Panc1 (cell line): ENCODE measurements at regions not wholly inside any gene's neighbourhood (a gene's known extent, or its start where the extent isn't known, plus 50 kb on each side); places are given as distances from the start of the nearest gene placed in this dataset.

ENCODE experiments used
- ATAC-seq: fragments of 200-7000 bp; cut with Tn5 transposase; 2 replicates; pipeline ENCODE4 v1.9.1; 2020; ENCODE audit warnings: mild to moderate bottlenecking, moderate library complexity
- BruUV-seq: library from RNA; stranded (reverse); fragments of 400-500 nt; replicated peaks from 2 replicates; lab custom pipeline; 2021; lab: Mats Ljungman, UMichigan
- CTCF ChIA-PET: fragments of 300-600 bp; sonication (Branson Sonifier 250); formaldehyde crosslinking; loops from one replicate; lab custom pipeline; 2022; ENCODE audit warnings: antibody characterized with exemption; lab: Charles Lee
- POLR2A ChIA-PET: fragments of 300-600 bp; sonication (Branson Sonifier 250); formaldehyde crosslinking; loops from one replicate; lab custom pipeline; 2022; ENCODE audit warnings: antibody characterized with exemption; lab: Charles Lee
- DNase-seq: peaks from one replicate; pipeline ENCODE4 v3.0.0-alpha.2; 2010; ENCODE audit warnings: low read depth, low spot score
- H3K27ac ChIP-seq: 2 replicates; pipeline ENCODE4 v1.5.1; 2011; ENCODE audit warnings: mild to moderate bottlenecking, low read length, inconsistent platforms
- H3K27me3 ChIP-seq: fragments of 200-500 bp; sonication (Bioruptor generic); 2 replicates; pipeline ENCODE4 v1.6.0; 2014; ENCODE audit warnings: low read length, inconsistent platforms; ENCODE audit not compliant: control insufficient read depth, insufficient read depth
- H3K36me3 ChIP-seq: fragments of 200-500 bp; sonication (Bioruptor generic); 2 replicates; pipeline ENCODE4 v1.5.1; 2014; ENCODE audit warnings: inconsistent platforms, mild to moderate bottlenecking, low read length, moderate library complexity; ENCODE audit not compliant: control insufficient read depth, insufficient read depth
- H3K4me1 ChIP-seq: 2 replicates; pipeline ENCODE4 v1.5.1; 2011; ENCODE audit warnings: inconsistent platforms, mild to moderate bottlenecking, low read length, moderate library complexity; ENCODE audit not compliant: control insufficient read depth, insufficient read depth
- H3K4me3 ChIP-seq, 2 experiments: 2 replicates each; pipeline ENCODE4 v1.5.1; 2011 to 2012; ENCODE audit warnings: low read depth in 2 of 2, low read length in 2 of 2, mild to moderate bottlenecking in 2 of 2, inconsistent platforms in 1 of 2, moderate library complexity in 1 of 2
- H3K9me3 ChIP-seq: fragments of 200-500 bp; sonication (Bioruptor generic); 2 replicates; pipeline ENCODE4 v1.5.1; 2014; ENCODE audit warnings: low read depth, mild to moderate bottlenecking, inconsistent platforms, low read length, moderate library complexity; ENCODE audit not compliant: control insufficient read depth, insufficient read depth
- POLR2AphosphoS5 ChIP-seq: IDR thresholded peaks from 2 replicates; pipeline ENCODE4 v1.6.1; 2012; ENCODE audit warnings: mild to moderate bottlenecking, low read depth, low read length, moderate library complexity
- SIN3A ChIP-seq: IDR thresholded peaks from 2 replicates; pipeline ENCODE4 v1.6.1; 2012; ENCODE audit warnings: low read depth, mild to moderate bottlenecking, low read length, moderate library complexity, borderline replicate concordance; ENCODE audit not compliant: insufficient read depth
- TCF7L2 ChIP-seq: IDR thresholded peaks from 2 replicates; pipeline ENCODE4 v1.6.1; 2011; ENCODE audit warnings: mild to moderate bottlenecking, low read depth, low read length, inconsistent platforms
- in situ Hi-C: cut with HindIII; loops from 2 replicates; pipeline ENCODE4 v1.10.0; 2016; ENCODE audit warnings: low sequenced_read_pairs, low pct_unique_long_range_greater_than_20kb
- intact Hi-C: fragments of 100-400 bp; cut with micrococcal nuclease; formaldehyde crosslinking; loops from one replicate; pipeline ENCODE4 v1.10.0; 2022; ENCODE audit not compliant: unreplicated experiment
- TF ChIP-seq, protein P1 (sequence below): fragments of 450-650 bp; IDR thresholded peaks from 2 replicates; pipeline ENCODE4 v1.5.1; 2017; ENCODE audit warnings: mild to moderate bottlenecking
- TF ChIP-seq, protein P2 (sequence below), 2 experiments: IDR thresholded peaks; 2 replicates each; pipeline ENCODE4 v1.6.1; 2011 to 2012; ENCODE audit warnings: low read depth in 2 of 2, control low read depth in 1 of 2, low read length in 1 of 2, mild to moderate bottlenecking in 1 of 2, moderate library complexity in 1 of 2; ENCODE audit not compliant: insufficient read depth in 1 of 2

- DNase-seq (no peak), ATAC-seq (no peak)
- CTCF ChIA-PET = no interaction called here
- Histone ChIP-seq H3K27me3 (no peaks in the 10 kb centered on the region), H3K4me3 (no peak overlapping the region), H3K4me1 (no peaks in the 10 kb centered on the region), H3K27ac (no peak overlapping the region), H3K36me3 (no peaks in the 10 kb centered on the region), H3K9me3 (no peaks in the 10 kb centered on the region)
- intact Hi-C loops = no loop called here
- in situ Hi-C loops = no loop called here
- POLR2A ChIA-PET = no interaction called here
- TF ChIP-seq SIN3A (no peak), TCF7L2 (no peak), POLR2AphosphoS5 (no peak)
- TF ChIP-seq, protein P1, sequence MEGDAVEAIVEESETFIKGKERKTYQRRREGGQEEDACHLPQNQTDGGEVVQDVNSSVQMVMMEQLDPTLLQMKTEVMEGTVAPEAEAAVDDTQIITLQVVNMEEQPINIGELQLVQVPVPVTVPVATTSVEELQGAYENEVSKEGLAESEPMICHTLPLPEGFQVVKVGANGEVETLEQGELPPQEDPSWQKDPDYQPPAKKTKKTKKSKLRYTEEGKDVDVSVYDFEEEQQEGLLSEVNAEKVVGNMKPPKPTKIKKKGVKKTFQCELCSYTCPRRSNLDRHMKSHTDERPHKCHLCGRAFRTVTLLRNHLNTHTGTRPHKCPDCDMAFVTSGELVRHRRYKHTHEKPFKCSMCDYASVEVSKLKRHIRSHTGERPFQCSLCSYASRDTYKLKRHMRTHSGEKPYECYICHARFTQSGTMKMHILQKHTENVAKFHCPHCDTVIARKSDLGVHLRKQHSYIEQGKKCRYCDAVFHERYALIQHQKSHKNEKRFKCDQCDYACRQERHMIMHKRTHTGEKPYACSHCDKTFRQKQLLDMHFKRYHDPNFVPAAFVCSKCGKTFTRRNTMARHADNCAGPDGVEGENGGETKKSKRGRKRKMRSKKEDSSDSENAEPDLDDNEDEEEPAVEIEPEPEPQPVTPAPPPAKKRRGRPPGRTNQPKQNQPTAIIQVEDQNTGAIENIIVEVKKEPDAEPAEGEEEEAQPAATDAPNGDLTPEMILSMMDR = no peak
- TF ChIP-seq, protein P2, sequence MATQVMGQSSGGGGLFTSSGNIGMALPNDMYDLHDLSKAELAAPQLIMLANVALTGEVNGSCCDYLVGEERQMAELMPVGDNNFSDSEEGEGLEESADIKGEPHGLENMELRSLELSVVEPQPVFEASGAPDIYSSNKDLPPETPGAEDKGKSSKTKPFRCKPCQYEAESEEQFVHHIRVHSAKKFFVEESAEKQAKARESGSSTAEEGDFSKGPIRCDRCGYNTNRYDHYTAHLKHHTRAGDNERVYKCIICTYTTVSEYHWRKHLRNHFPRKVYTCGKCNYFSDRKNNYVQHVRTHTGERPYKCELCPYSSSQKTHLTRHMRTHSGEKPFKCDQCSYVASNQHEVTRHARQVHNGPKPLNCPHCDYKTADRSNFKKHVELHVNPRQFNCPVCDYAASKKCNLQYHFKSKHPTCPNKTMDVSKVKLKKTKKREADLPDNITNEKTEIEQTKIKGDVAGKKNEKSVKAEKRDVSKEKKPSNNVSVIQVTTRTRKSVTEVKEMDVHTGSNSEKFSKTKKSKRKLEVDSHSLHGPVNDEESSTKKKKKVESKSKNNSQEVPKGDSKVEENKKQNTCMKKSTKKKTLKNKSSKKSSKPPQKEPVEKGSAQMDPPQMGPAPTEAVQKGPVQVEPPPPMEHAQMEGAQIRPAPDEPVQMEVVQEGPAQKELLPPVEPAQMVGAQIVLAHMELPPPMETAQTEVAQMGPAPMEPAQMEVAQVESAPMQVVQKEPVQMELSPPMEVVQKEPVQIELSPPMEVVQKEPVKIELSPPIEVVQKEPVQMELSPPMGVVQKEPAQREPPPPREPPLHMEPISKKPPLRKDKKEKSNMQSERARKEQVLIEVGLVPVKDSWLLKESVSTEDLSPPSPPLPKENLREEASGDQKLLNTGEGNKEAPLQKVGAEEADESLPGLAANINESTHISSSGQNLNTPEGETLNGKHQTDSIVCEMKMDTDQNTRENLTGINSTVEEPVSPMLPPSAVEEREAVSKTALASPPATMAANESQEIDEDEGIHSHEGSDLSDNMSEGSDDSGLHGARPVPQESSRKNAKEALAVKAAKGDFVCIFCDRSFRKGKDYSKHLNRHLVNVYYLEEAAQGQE (IDR thresholded peaks at IDR 0.05; ENCODE audit: insufficient read depth in 1 of 2, low read depth in 2 of 2, low read length in 1 of 2) = no peak
- BruUV-seq = no TSS peak
Observed at GRCh38 chr2:53259395-53260009, 508.1 kb upstream of the CHAC2 start.

DNA sequence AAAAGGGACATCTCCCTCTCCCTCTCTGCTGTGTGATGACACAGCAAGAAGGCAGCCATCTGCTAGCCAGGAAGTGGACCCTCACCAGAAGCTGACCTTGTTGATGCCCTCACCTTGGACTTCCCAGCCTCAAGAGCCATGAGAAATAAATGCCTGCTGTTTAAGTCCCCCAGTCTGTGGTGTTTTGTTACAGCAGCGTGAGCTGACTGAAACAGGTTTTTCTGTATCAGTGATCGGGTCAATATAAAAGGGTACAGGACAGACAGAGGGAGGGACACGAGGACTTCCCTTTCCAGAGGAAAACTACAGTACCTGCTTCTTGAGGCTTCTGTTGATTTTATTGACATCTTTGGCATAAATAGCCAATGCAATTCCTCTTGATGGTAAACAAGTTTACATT, 510.3 kb upstream of the CHAC2 start:
- ChIA-PET CTCF (no interaction called here), POLR2A (no interaction called here)
- intact Hi-C loops (no loop called here), in situ Hi-C loops (no loop called here)
- no peaks in the 10 kb centered on the region for H3K27me3 ChIP-seq
- H3K27ac ChIP-seq = no peak overlapping the region
- TF ChIP-seq TCF7L2 = no peak
- TF ChIP-seq, protein P2 (IDR thresholded peaks at IDR 0.05; ENCODE audit: insufficient read depth in 1 of 2, low read depth in 2 of 2, low read length in 1 of 2) = no peak
- TF ChIP-seq SIN3A = no peak
- TF ChIP-seq POLR2AphosphoS5 = no peak
- TF ChIP-seq, protein P1 = no peak
- no TSS peak for BruUV-seq
- ATAC-seq (no peak), DNase-seq (no peak)
- no peak overlapping the region for H3K4me3 ChIP-seq
- no peaks in the 10 kb centered on the region for H3K9me3 ChIP-seq
- H3K4me1 ChIP-seq = no peaks in the 10 kb centered on the region
- no peaks in the 10 kb centered on the region for H3K36me3 ChIP-seq
